ENCODE measurements at regions not wholly inside any gene's neighbourhood (a gene's known extent, or its start where the extent isn't known, plus 50 kb on each side); places are given as distances from the start of the nearest gene placed in this dataset.

GRCh38 chr14:71532790-71533189 lies 399.4 kb upstream of the RGS6 start:
- DNase-seq (ENCODE audit: low read depth in 2 of 2, low spot score in 1 of 2): no peak

GRCh38 chr14:71533390-71533789 lies 398.8 kb upstream of the RGS6 start:
- no peak for DNase-seq (ENCODE audit: low read depth in 2 of 2, low spot score in 1 of 2)

GRCh38 chr14:71533800-71534199 lies 398.4 kb upstream of the RGS6 start:
- DNase-seq (ENCODE audit: low read depth in 2 of 2, low spot score in 1 of 2): no peak

GRCh38 chr14:71534506-71534905 lies 397.7 kb upstream of the RGS6 start:
- DNase-seq (ENCODE audit: low read depth in 2 of 2, low spot score in 1 of 2): no peak

- DNase-seq (ENCODE audit: low read depth in 2 of 2, low spot score in 1 of 2): no peak
Observed at GRCh38 chr14:71536015-71536740, 396.1 kb upstream of the RGS6 start.

GRCh38 chr14:71536927-71537772 lies 395.1 kb upstream of the RGS6 start:
- DNase-seq (ENCODE audit: low read depth in 2 of 2, low spot score in 1 of 2): no peak

- no peak for DNase-seq (ENCODE audit: low read depth in 2 of 2, low spot score in 1 of 2)
Observed at GRCh38 chr14:71538288-71538687, 393.9 kb upstream of the RGS6 start.

GRCh38 chr14:71538938-71539649 lies 393.1 kb upstream of the RGS6 start:
- DNase-seq (ENCODE audit: low read depth in 2 of 2, low spot score in 1 of 2): no peak

GRCh38 chr14:71539650-71540285 lies 392.5 kb upstream of the RGS6 start:
- no peak for DNase-seq (ENCODE audit: low read depth in 2 of 2, low spot score in 1 of 2)

GRCh38 chr14:71541271-71541670 lies 391.0 kb upstream of the RGS6 start:
- no peak for DNase-seq (ENCODE audit: low read depth in 2 of 2, low spot score in 1 of 2)

- no peak for DNase-seq (ENCODE audit: low read depth in 2 of 2, low spot score in 1 of 2)
Observed at GRCh38 chr14:71541973-71542690, 390.1 kb upstream of the RGS6 start.

GRCh38 chr14:71549421-71550050 lies 382.7 kb upstream of the RGS6 start:
- no peak for DNase-seq (ENCODE audit: low read depth in 2 of 2, low spot score in 1 of 2)

- no peak for DNase-seq (ENCODE audit: low read depth in 2 of 2, low spot score in 1 of 2)
Observed at GRCh38 chr14:71550367-71550766, 381.9 kb upstream of the RGS6 start.

- no peak for DNase-seq (ENCODE audit: low read depth in 2 of 2, low spot score in 1 of 2)
Observed at GRCh38 chr14:71551291-71551950, 380.8 kb upstream of the RGS6 start.

- no peak for DNase-seq (ENCODE audit: low read depth in 2 of 2, low spot score in 1 of 2)
Observed at GRCh38 chr14:71552809-71553208, 379.4 kb upstream of the RGS6 start.

- no peak for DNase-seq (ENCODE audit: low read depth in 2 of 2, low spot score in 1 of 2)
Observed at GRCh38 chr14:71553779-71554178, 378.4 kb upstream of the RGS6 start.

GRCh38 chr14:71554323-71554722 lies 377.9 kb upstream of the RGS6 start:
- no peak for DNase-seq (ENCODE audit: low read depth in 2 of 2, low spot score in 1 of 2)

GRCh38 chr14:71554959-71555612 lies 377.1 kb upstream of the RGS6 start:
- DNase-seq (ENCODE audit: low read depth in 2 of 2, low spot score in 1 of 2): no peak
